WTC11 (cell line): ENCODE measurements at regions not wholly inside any gene's neighbourhood (a gene's known extent, or its start where the extent isn't known, plus 50 kb on each side); places are given as distances from the start of the nearest gene placed in this dataset.

Source experiments
- ATAC-seq: fragments of 200-7000 bp; cut with Tn5 transposase; 2 replicates; pipeline ENCODE4 v1.10.0; 2021; ENCODE audit warnings: mild to moderate bottlenecking, moderate library complexity
- CTCF ChIA-PET: fragments of 300-600 bp; sonication (Branson Sonifier 250); formaldehyde crosslinking; loops from one replicate; lab custom pipeline; 2021; ENCODE audit warnings: antibody characterized with exemption; lab: Charles Lee
- POLR2A ChIA-PET: fragments of 350-600 bp; sonication (Branson Sonifier 250); formaldehyde crosslinking; loops from one replicate; lab custom pipeline; 2021; ENCODE audit warnings: antibody characterized with exemption; lab: Charles Lee
- DNase-seq: peaks from one replicate; pipeline ENCODE4 v3.0.0; 2021; ENCODE audit warnings: low spot score
- H3K27ac Mint-ChIP-seq: 2 replicates; pipeline ENCODE4 v1.8.0; 2021; ENCODE audit warnings: mixed read lengths
- H3K27me3 Mint-ChIP-seq: 2 replicates; pipeline ENCODE4 v1.8.0; 2021; ENCODE audit warnings: low read depth, mild to moderate bottlenecking, moderate library complexity, mixed read lengths
- H3K36me3 Mint-ChIP-seq: 2 replicates; pipeline ENCODE4 v1.8.0; 2021; ENCODE audit warnings: mixed read lengths
- H3K4me1 Mint-ChIP-seq: 2 replicates; pipeline ENCODE4 v1.8.0; 2022; ENCODE audit warnings: mixed read lengths
- H3K4me3 Mint-ChIP-seq: 2 replicates; pipeline ENCODE4 v1.8.0; 2021; ENCODE audit warnings: mild to moderate bottlenecking, moderate library complexity, mixed read lengths
- H3K9me3 Mint-ChIP-seq: 2 replicates; pipeline ENCODE4 v1.8.0; 2021; ENCODE audit warnings: mixed read lengths
- CREM ChIP-seq: sonication (generic); formaldehyde crosslinking; IDR thresholded peaks from 2 replicates; pipeline ENCODE4 v1.8.1; 2022; ENCODE audit warnings: mild to moderate bottlenecking, missing genetic modification reagents, moderate library complexity
- E2F4 ChIP-seq: sonication (generic); formaldehyde crosslinking; IDR thresholded peaks from 2 replicates; pipeline ENCODE4 v1.8.1; 2022; ENCODE audit warnings: low read depth, mild to moderate bottlenecking, moderate library complexity, missing genetic modification reagents, borderline replicate concordance
- E2F5 ChIP-seq: sonication (generic); formaldehyde crosslinking; IDR thresholded peaks from 2 replicates; pipeline ENCODE4 v1.8.1; 2022; ENCODE audit warnings: mild to moderate bottlenecking, moderate library complexity, missing genetic modification reagents
- EMX1 ChIP-seq: fragments of 250-450 bp; sonication (Bioruptor Pico); IDR thresholded peaks from 2 replicates; pipeline ENCODE4 v1.8.0; 2021; ENCODE audit warnings: mild to moderate bottlenecking
- ESRRA ChIP-seq: sonication (generic); formaldehyde crosslinking; IDR thresholded peaks from 2 replicates; pipeline ENCODE4 v1.8.1; 2022; ENCODE audit warnings: mild to moderate bottlenecking, missing genetic modification reagents, borderline replicate concordance
- FOXK1 ChIP-seq: sonication (generic); formaldehyde crosslinking; IDR thresholded peaks from 2 replicates; pipeline ENCODE4 v1.8.0; 2022; ENCODE audit warnings: mild to moderate bottlenecking, moderate library complexity, missing genetic modification reagents
- GRHL2 ChIP-seq: fragments of 250-450 bp; sonication (Bioruptor Pico); IDR thresholded peaks from 2 replicates; pipeline ENCODE4 v1.8.0; 2022; ENCODE audit warnings: mild to moderate bottlenecking, moderate library complexity; ENCODE audit not compliant: insufficient replicate concordance, severe bottlenecking
- PRDM15 ChIP-seq: sonication (generic); formaldehyde crosslinking; IDR thresholded peaks from 2 replicates; pipeline ENCODE4 v1.8.0; 2022; ENCODE audit warnings: missing genetic modification reagents
- SMAD4 ChIP-seq: sonication (generic); formaldehyde crosslinking; IDR thresholded peaks from 2 replicates; pipeline ENCODE4 v1.8.0; 2022; ENCODE audit warnings: mild to moderate bottlenecking, missing genetic modification reagents
- USF1 ChIP-seq: sonication (generic); formaldehyde crosslinking; IDR thresholded peaks from 2 replicates; pipeline ENCODE4 v1.8.0; 2022; ENCODE audit warnings: mild to moderate bottlenecking, missing genetic modification reagents
- ZNF219 ChIP-seq: sonication (generic); formaldehyde crosslinking; IDR thresholded peaks from 2 replicates; pipeline ENCODE4 v1.8.0; 2023; ENCODE audit warnings: missing genetic modification reagents, mild to moderate bottlenecking, borderline replicate concordance
- ZNF263 ChIP-seq: sonication (generic); formaldehyde crosslinking; IDR thresholded peaks from 2 replicates; pipeline ENCODE4 v1.8.1; 2022; ENCODE audit warnings: low read depth, mild to moderate bottlenecking, moderate library complexity, missing genetic modification reagents
- ZNF512 ChIP-seq: sonication (generic); formaldehyde crosslinking; IDR thresholded peaks from 2 replicates; pipeline ENCODE4 v1.8.1; 2022; ENCODE audit warnings: missing genetic modification reagents, borderline replicate concordance
- ZSCAN18 ChIP-seq: fragments of 250-450 bp; sonication (Bioruptor Pico); IDR thresholded peaks from 2 replicates; pipeline ENCODE4 v2.1.2; 2022; ENCODE audit warnings: mild to moderate bottlenecking, moderate library complexity
- TF ChIP-seq, protein P1 (sequence below): sonication (generic); formaldehyde crosslinking; IDR thresholded peaks from 2 replicates; pipeline ENCODE4 v1.8.1; 2023; ENCODE audit warnings: mild to moderate bottlenecking, missing genetic modification reagents
- TF ChIP-seq, protein P2 (sequence below): fragments of 250-450 bp; sonication (Bioruptor Pico); IDR thresholded peaks from 2 replicates; pipeline ENCODE4 v1.9.0; 2021; ENCODE audit warnings: mild to moderate bottlenecking

- no peak overlapping the region for H3K4me3 Mint-ChIP-seq
- no peak overlapping the region for H3K27ac Mint-ChIP-seq
- H3K4me1 Mint-ChIP-seq, result no peaks in the 10 kb centered on the region
- peaks cover 38% of the 10 kb centered on the region for H3K9me3 Mint-ChIP-seq
- DNase-seq (no peak), ATAC-seq (no peak)
- H3K36me3 Mint-ChIP-seq, result peaks cover 26% of the 10 kb centered on the region
- ChIA-PET CTCF (no interaction called here), POLR2A (no interaction called here)
- no peaks in the 10 kb centered on the region for H3K27me3 Mint-ChIP-seq
- no peak for TF ChIP-seq ZNF512 (CRISPR knock-in tag)
- TF ChIP-seq, protein P1, sequence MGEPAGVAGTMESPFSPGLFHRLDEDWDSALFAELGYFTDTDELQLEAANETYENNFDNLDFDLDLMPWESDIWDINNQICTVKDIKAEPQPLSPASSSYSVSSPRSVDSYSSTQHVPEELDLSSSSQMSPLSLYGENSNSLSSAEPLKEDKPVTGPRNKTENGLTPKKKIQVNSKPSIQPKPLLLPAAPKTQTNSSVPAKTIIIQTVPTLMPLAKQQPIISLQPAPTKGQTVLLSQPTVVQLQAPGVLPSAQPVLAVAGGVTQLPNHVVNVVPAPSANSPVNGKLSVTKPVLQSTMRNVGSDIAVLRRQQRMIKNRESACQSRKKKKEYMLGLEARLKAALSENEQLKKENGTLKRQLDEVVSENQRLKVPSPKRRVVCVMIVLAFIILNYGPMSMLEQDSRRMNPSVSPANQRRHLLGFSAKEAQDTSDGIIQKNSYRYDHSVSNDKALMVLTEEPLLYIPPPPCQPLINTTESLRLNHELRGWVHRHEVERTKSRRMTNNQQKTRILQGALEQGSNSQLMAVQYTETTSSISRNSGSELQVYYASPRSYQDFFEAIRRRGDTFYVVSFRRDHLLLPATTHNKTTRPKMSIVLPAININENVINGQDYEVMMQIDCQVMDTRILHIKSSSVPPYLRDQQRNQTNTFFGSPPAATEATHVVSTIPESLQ (CRISPR knock-in tag), result no peak
- no peak for TF ChIP-seq E2F4 (CRISPR knock-in tag)
- no peak for TF ChIP-seq E2F5
Observed at GRCh38 chr5:22964632-22965031, 111.5 kb upstream of the CDH12 start.

- DNase-seq, result no peak
- TF ChIP-seq ZNF219 (no peak), E2F5 (no peak), FOXK1 (CRISPR knock-in tag) (no peak), ESRRA (CRISPR knock-in tag) (no peak), SMAD4 (CRISPR knock-in tag) (no peak), PRDM15 (CRISPR knock-in tag) (no peak), GRHL2 (CRISPR knock-in tag) (no peak), ZNF263 (CRISPR knock-in tag) (no peak), ZSCAN18 (CRISPR knock-in tag) (no peak), EMX1 (CRISPR knock-in tag) (no peak), CREM (CRISPR knock-in tag) (no peak), USF1 (CRISPR knock-in tag) (no peak)
- TF ChIP-seq, protein P2, sequence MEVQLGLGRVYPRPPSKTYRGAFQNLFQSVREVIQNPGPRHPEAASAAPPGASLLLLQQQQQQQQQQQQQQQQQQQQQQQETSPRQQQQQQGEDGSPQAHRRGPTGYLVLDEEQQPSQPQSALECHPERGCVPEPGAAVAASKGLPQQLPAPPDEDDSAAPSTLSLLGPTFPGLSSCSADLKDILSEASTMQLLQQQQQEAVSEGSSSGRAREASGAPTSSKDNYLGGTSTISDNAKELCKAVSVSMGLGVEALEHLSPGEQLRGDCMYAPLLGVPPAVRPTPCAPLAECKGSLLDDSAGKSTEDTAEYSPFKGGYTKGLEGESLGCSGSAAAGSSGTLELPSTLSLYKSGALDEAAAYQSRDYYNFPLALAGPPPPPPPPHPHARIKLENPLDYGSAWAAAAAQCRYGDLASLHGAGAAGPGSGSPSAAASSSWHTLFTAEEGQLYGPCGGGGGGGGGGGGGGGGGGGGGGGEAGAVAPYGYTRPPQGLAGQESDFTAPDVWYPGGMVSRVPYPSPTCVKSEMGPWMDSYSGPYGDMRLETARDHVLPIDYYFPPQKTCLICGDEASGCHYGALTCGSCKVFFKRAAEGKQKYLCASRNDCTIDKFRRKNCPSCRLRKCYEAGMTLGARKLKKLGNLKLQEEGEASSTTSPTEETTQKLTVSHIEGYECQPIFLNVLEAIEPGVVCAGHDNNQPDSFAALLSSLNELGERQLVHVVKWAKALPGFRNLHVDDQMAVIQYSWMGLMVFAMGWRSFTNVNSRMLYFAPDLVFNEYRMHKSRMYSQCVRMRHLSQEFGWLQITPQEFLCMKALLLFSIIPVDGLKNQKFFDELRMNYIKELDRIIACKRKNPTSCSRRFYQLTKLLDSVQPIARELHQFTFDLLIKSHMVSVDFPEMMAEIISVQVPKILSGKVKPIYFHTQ, result no peak
- H3K9me3 Mint-ChIP-seq, result no peaks in the 10 kb centered on the region
- H3K27ac Mint-ChIP-seq, result no peak overlapping the region
- ChIA-PET CTCF (no interaction called here), POLR2A (no interaction called here)
- no peaks in the 10 kb centered on the region for H3K27me3 Mint-ChIP-seq
- H3K4me1 Mint-ChIP-seq, result no peaks in the 10 kb centered on the region
- H3K36me3 Mint-ChIP-seq, result no peaks in the 10 kb centered on the region
- H3K4me3 Mint-ChIP-seq, result no peak overlapping the region
- ATAC-seq, result no peak
Observed at GRCh38 chr5:22958462-22959262, 105.5 kb upstream of the CDH12 start.
